Liver (tissue), 3 donors: ENCODE measurements at regions not wholly inside any gene's neighbourhood (a gene's known extent, or its start where the extent isn't known, plus 50 kb on each side); places are given as distances from the start of the nearest gene placed in this dataset.

Experiments used
- ATF3 ChIP-seq: IDR thresholded peaks from 2 replicates; pipeline ENCODE4 v1.6.1; 2016; ENCODE audit warnings: antibody characterized with exemption
- CTCF ChIP-seq: fragments of 150-350 bp; IDR thresholded peaks from 2 replicates; pipeline ENCODE4 v1.5.1; 2017; ENCODE audit warnings: improper control_type of control experiment, low read depth, low read length; ENCODE audit not compliant: missing input control
- FOXA1 ChIP-seq: IDR thresholded peaks from 2 replicates; pipeline ENCODE4 v1.6.1; 2016; ENCODE audit warnings: antibody characterized with exemption
- GABPA ChIP-seq, 2 donors: IDR thresholded peaks in 1 of 2; conservative IDR thresholded peaks in 1 of 2; 2 replicates each; pipeline ENCODE4 v1.6.1; 2016; ENCODE audit warnings: antibody characterized with exemption in 2 of 2, mild to moderate bottlenecking in 1 of 2, moderate library complexity in 1 of 2
- NR2F2 ChIP-seq: IDR thresholded peaks from 2 replicates; pipeline ENCODE4 v1.6.1; 2016; ENCODE audit warnings: antibody characterized with exemption
- RAD21 ChIP-seq, 2 donors: IDR thresholded peaks; 2 replicates each; pipeline ENCODE4 v1.6.1; 2016; ENCODE audit warnings: antibody characterized with exemption in 2 of 2, mild to moderate bottlenecking in 2 of 2
- REST ChIP-seq: IDR thresholded peaks from 2 replicates; pipeline ENCODE4 v1.6.1; 2016; ENCODE audit warnings: antibody characterized with exemption, mild to moderate bottlenecking
- donor health status: healthy.
- donor health status: healthy.

DNA sequence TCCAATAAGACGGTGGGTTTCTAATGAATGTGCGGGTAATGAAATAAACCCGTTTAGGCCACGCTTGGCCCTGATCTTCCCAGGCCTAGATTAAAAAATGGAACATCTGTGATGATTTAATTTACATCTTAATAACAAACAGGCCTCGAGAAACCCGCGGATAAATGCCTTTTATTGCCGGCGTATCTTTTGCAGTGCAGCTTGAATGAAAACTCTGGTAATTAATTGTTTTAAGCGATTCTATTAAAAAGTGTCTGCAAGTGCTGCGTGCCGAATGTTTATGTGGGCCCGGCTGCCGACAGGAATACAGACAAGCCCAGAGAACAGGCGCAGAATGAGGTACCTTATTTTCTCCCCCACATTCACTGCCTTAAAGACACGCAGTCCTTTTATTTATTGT, 420.7 kb downstream of the MN1 start:
- TF ChIP-seq ATF3, result no peak
- TF ChIP-seq GABPA (IDR thresholded peaks at IDR 0.05 in 1 of 2, conservative IDR thresholded peaks at IDR 0.05 in 1 of 2), result no peak
- TF ChIP-seq CTCF, result no peak
- no peak for TF ChIP-seq RAD21 (IDR thresholded peaks at IDR 0.05)
- no peak for TF ChIP-seq REST
- TF ChIP-seq NR2F2, result no peak
- TF ChIP-seq FOXA1, result no peak
